Omental fat pad (tissue), 3 donors: ENCODE measurements at regions not wholly inside any gene's neighbourhood (a gene's known extent, or its start where the extent isn't known, plus 50 kb on each side); places are given as distances from the start of the nearest gene placed in this dataset.

Experiments used
- ATAC-seq: fragments of 150-250 bp; one replicate; pipeline ENCODE4 v1.9.1; 2016; ENCODE audit warnings: mild to moderate bottlenecking, moderate library complexity; ENCODE audit not compliant: low FRiP score
- DNase-seq: peaks from one replicate; pipeline ENCODE4 v3.0.0-alpha.2; 2019; ENCODE audit warnings: low spot score
- TF ChIP-seq, protein P1 (sequence below), 3 donors: fragments of 450-650 bp; IDR thresholded peaks; one replicate each; pipeline ENCODE4 v1.5.1; 2016 to 2017; ENCODE audit warnings: antibody characterized with exemption in 3 of 3, mild to moderate bottlenecking in 3 of 3, moderate library complexity in 2 of 3

DNA sequence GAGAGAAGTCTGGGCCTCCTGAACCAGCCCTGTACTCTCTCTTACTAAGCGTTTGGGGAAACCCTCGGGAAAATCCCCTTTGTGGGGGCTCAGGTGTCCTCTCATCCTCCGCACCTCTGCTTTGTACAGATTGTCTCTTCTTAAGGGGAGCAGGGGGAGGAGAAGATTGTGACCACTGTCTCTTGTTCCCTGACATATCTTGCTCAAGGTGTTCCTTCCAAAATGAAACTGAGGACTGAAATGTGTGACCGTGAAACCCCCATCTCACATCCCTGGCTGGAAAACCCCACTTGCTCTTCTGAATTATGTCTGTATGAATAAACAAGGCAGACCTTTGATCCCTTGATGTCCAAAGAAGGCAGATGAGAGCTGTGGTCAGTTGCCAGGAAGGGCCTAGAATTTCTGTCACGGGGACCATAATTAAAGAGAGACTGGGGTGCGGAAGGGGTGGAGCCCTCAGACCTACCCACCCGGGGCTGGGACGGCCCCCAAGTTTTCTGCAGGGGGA is 369.8 kb downstream of the AACS start:
- no peak for ATAC-seq

DNA sequence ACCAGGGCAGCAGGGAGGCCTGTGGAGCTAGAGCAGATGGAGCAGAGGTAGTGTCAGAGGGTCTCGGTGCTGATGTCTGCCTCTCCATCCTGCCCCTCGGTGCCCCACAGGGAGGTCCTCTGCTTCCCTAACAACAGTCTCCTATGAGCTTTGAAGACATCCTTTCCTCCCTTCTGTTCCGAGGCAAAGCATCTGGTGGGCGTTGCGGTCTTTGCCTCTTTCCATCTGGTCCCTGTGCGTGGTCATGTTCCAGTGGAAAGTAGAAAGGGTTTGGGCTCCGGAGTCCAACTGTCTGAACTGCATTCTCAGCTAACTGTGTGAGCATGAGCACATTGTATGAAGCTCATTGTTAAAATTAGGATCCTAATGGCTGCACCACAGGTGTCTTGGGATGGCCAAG is 370.6 kb downstream of the AACS start:
- DNase-seq (no peak), ATAC-seq (no peak)
- TF ChIP-seq, protein P1, sequence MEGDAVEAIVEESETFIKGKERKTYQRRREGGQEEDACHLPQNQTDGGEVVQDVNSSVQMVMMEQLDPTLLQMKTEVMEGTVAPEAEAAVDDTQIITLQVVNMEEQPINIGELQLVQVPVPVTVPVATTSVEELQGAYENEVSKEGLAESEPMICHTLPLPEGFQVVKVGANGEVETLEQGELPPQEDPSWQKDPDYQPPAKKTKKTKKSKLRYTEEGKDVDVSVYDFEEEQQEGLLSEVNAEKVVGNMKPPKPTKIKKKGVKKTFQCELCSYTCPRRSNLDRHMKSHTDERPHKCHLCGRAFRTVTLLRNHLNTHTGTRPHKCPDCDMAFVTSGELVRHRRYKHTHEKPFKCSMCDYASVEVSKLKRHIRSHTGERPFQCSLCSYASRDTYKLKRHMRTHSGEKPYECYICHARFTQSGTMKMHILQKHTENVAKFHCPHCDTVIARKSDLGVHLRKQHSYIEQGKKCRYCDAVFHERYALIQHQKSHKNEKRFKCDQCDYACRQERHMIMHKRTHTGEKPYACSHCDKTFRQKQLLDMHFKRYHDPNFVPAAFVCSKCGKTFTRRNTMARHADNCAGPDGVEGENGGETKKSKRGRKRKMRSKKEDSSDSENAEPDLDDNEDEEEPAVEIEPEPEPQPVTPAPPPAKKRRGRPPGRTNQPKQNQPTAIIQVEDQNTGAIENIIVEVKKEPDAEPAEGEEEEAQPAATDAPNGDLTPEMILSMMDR (IDR thresholded peaks at IDR 0.05): no peak

More for the DNA sequence above, 369.8 kb downstream of the AACS start:
- no peak for DNase-seq
- TF ChIP-seq, protein P1 (IDR thresholded peaks at IDR 0.05): no peak

GRCh38 chr12:125436686-125437085 is 371.5 kb downstream of the AACS start:
- no peak for ATAC-seq
- DNase-seq: no peak
- TF ChIP-seq, protein P1 (IDR thresholded peaks at IDR 0.05): no peak

DNA sequence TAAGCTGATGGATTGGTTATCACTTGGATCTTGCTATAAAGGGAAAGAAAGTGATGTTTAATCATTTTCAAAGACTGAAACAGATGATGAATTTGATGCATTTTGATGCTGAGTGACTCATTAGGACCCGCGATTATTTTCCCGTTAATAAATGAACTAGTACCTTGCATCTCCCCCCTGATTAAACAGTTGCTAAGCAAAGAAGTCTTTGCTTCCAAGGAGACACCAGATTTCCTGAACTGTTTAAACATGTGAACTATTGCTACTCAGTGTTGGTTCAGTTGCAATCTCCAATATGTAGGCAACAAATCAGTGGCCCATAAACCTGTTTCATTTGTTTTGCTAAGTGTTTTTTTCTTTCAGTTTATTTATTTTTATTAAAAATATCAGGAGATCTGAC is 375.2 kb downstream of the AACS start:
- ATAC-seq: no peak
- TF ChIP-seq, protein P1 (IDR thresholded peaks at IDR 0.05): no peak

DNA sequence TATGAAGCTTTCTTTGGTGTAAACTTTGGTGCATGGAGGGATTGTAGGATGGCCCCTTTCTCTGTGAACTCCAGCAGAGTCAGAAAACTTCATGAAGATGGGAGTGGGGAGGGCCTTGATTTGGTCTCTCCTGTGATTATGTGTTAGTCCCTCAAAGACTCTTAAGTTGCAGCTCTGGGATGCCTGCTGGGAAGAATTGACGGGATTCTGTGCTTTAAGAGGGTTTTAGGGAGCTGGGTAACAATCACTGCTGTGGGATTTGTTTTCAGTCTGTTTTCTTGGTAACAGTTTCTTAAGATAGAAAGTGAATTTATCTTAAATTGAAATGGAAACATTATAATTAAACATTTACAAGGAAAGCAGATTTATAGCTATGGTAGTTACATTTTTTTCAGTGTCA is 378.1 kb downstream of the AACS start:
- no peak for DNase-seq
- TF ChIP-seq, protein P1 (IDR thresholded peaks at IDR 0.05): no peak
- ATAC-seq: no peak

More for the DNA sequence above, 375.2 kb downstream of the AACS start:
- no peak for DNase-seq

DNA sequence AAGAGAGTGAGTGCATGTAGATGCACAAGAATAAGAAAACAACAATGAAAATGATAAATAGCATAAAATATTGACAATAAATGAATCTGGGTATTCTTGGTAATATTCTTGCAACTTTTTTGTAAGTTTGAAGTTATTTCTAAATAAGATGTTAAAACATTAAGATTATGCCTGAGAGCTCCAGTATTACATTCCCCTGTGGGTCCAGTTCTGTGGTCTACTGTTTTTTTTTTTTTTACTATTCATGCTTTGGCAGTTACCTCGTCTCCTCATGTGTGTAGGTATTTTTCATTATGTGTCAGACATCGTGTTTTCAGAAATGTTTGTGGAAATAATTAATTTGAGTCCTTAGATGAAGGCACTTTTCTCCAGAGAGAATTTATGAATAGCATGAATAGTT is 386.2 kb downstream of the AACS start:
- no peak for DNase-seq
- ATAC-seq: no peak
- TF ChIP-seq, protein P1 (IDR thresholded peaks at IDR 0.05): no peak

- TF ChIP-seq, protein P1 (IDR thresholded peaks at IDR 0.05): no peak
- DNase-seq (no peak), ATAC-seq (no peak)
Measured at GRCh38 chr12:125453751-125454150, 388.5 kb downstream of the AACS start.
